HL-60 (cell line): ENCODE measurements at regions not wholly inside any gene's neighbourhood (a gene's known extent, or its start where the extent isn't known, plus 50 kb on each side); places are given as distances from the start of the nearest gene placed in this dataset.

Experiments
- CTCF ChIP-seq: IDR thresholded peaks from one replicate; pipeline ENCODE4 v1.5.1; 2011; ENCODE audit warnings: low read length, control low read depth, inconsistent platforms; ENCODE audit not compliant: insufficient read depth
- POLR2AphosphoS5 ChIP-seq: IDR thresholded peaks from 2 replicates; pipeline ENCODE4 v1.6.1; 2012; ENCODE audit warnings: low read depth
- REST ChIP-seq: IDR thresholded peaks from 2 replicates; pipeline ENCODE4 v1.6.1; 2012; ENCODE audit warnings: low read depth; ENCODE audit not compliant: insufficient replicate concordance

GRCh38 chr20:4086771-4087687 lies 61.6 kb upstream of the SMOX start:
- TF ChIP-seq POLR2AphosphoS5 (no peak), CTCF (no peak), REST (no peak)
